MM.1S (cell line): ENCODE measurements at regions not wholly inside any gene's neighbourhood (a gene's known extent, or its start where the extent isn't known, plus 50 kb on each side); places are given as distances from the start of the nearest gene placed in this dataset.

Experiments
- DNase-seq: peaks from one replicate; pipeline ENCODE4 v3.0.0-alpha.2; 2015
- H2AFZ ChIP-seq: fragments of 300-600 bp; sonication (generic); 2 replicates; pipeline ENCODE4 v1.6.0; 2016; ENCODE audit warnings: antibody characterized with exemption, low read length
- H3F3A ChIP-seq: fragments of 300-600 bp; sonication (generic); 2 replicates; pipeline ENCODE4 v1.6.1; 2016; ENCODE audit warnings: mild to moderate bottlenecking, antibody characterized with exemption, low read length, moderate library complexity, mixed read lengths; ENCODE audit not compliant: insufficient read depth
- H3K27ac ChIP-seq: fragments of 300-600 bp; sonication (generic); 2 replicates; pipeline ENCODE4 v1.5.1; 2016; ENCODE audit warnings: mild to moderate bottlenecking, low read length
- H3K27me3 ChIP-seq: fragments of 300-600 bp; sonication (generic); replicated peaks from 2 replicates; pipeline ENCODE4 v1.6.0; 2016; ENCODE audit warnings: low read length; ENCODE audit not compliant: insufficient read depth
- H3K36me3 ChIP-seq: fragments of 300-600 bp; sonication (generic); replicated peaks from 2 replicates; pipeline ENCODE4 v1.6.1; 2016; ENCODE audit warnings: mild to moderate bottlenecking, low read length, mixed read lengths; ENCODE audit not compliant: insufficient read depth
- H3K4me1 ChIP-seq: fragments of 300-600 bp; sonication (generic); 2 replicates; pipeline ENCODE4 v1.6.1; 2016; ENCODE audit warnings: low read length, mixed read lengths
- H3K4me2 ChIP-seq: fragments of 300-600 bp; sonication (generic); 2 replicates; pipeline ENCODE4 v1.6.0; 2016; ENCODE audit warnings: low read depth, low read length
- H3K4me3 ChIP-seq: fragments of 300-600 bp; sonication (generic); 2 replicates; pipeline ENCODE4 v1.5.1; 2016; ENCODE audit warnings: low read length, mixed read lengths
- H3K79me2 ChIP-seq: fragments of 300-600 bp; sonication (generic); 2 replicates; pipeline ENCODE4 v1.6.1; 2016; ENCODE audit warnings: mixed run types, low read length, mixed read lengths
- H3K9ac ChIP-seq: fragments of 300-600 bp; sonication (generic); 2 replicates; pipeline ENCODE4 v1.6.1; 2016; ENCODE audit warnings: low read length, mixed read lengths
- H3K9me2 ChIP-seq: fragments of 300-600 bp; sonication (generic); replicated peaks from 2 replicates; pipeline ENCODE4 v1.6.1; 2016; ENCODE audit warnings: mild to moderate bottlenecking, low read length, mixed read lengths; ENCODE audit not compliant: insufficient read depth
- H3K9me3 ChIP-seq: fragments of 300-600 bp; sonication (generic); replicated peaks from 2 replicates; pipeline ENCODE4 v1.6.1; 2016; ENCODE audit warnings: mild to moderate bottlenecking, low read length, mixed read lengths; ENCODE audit not compliant: insufficient read depth
- H4K20me1 ChIP-seq: fragments of 300-600 bp; sonication (generic); 2 replicates; pipeline ENCODE4 v1.6.1; 2016; ENCODE audit warnings: mild to moderate bottlenecking, low read length, moderate library complexity, mixed read lengths; ENCODE audit not compliant: insufficient read depth
- CTCF ChIP-seq: fragments of 300-600 bp; sonication (generic); IDR thresholded peaks from 2 replicates; pipeline ENCODE4 v1.5.1; 2016; ENCODE audit warnings: antibody characterized with exemption, low read length, mixed read lengths
- EZH2 ChIP-seq: fragments of 300-600 bp; sonication (generic); optimal IDR thresholded peaks from 2 replicates; pipeline ENCODE3; 2017; ENCODE audit warnings: low read depth, mild to moderate bottlenecking, antibody characterized with exemption, low read length, mixed read lengths
- EZH2phosphoT487 ChIP-seq: fragments of 300-600 bp; sonication (generic); IDR thresholded peaks from 2 replicates; pipeline ENCODE4 v1.6.1; 2018; ENCODE audit warnings: antibody characterized with exemption, low read length

- DNase-seq, result no peak
- Histone ChIP-seq H3K4me1 (0 out of 2 replicates have a peak, but pooled peaks cover 2% of the 10 kb centered on the region), H3K9ac (no peak overlapping the region), H2AFZ (no peak overlapping the region), H3K4me2 (no peak overlapping the region), H4K20me1 (no peaks in the 10 kb centered on the region), H3K79me2 (no peaks in the 10 kb centered on the region), H3K9me2 (no peaks in the 10 kb centered on the region), H3K36me3 (no peaks in the 10 kb centered on the region), H3K27me3 (no peaks in the 10 kb centered on the region), H3F3A (no peaks in the 10 kb centered on the region), H3K9me3 (no peaks in the 10 kb centered on the region), H3K4me3 (no peak overlapping the region), H3K27ac (no peak overlapping the region)
- TF ChIP-seq EZH2 (no peak), EZH2phosphoT487 (no peak)
Observed at GRCh38 chr12:28693565-28694219, 455.4 kb upstream of the FAR2 start.

- Histone ChIP-seq H3K4me3 (no peak overlapping the region), H3K27ac (peak overlapping the region; percentile 11; the same call in 1 of the 2 replicates), H3F3A (no peaks in the 10 kb centered on the region), H3K79me2 (no peaks in the 10 kb centered on the region), H4K20me1 (no peaks in the 10 kb centered on the region), H3K36me3 (no peaks in the 10 kb centered on the region), H3K4me2 (no peak overlapping the region), H3K9me2 (no peaks in the 10 kb centered on the region), H3K27me3 (no peaks in the 10 kb centered on the region), H3K9ac (no peak overlapping the region), H3K4me1 (peaks cover 11% of the 10 kb centered on the region; the same call in 1 of the 2 replicates), H3K9me3 (no peaks in the 10 kb centered on the region), H2AFZ (no peak overlapping the region; the same call in 1 of the 2 replicates)
- DNase-seq, result peak; percentile 9
- no peak for TF ChIP-seq EZH2
- no peak for TF ChIP-seq EZH2phosphoT487
- TF ChIP-seq CTCF, result no peak
Observed at GRCh38 chr12:28698553-28698952, 450.5 kb upstream of the FAR2 start.

GRCh38 chr12:28699029-28699428 is 450.0 kb upstream of the FAR2 start:
- no peaks in the 10 kb centered on the region for H3K9me2 ChIP-seq
- TF ChIP-seq CTCF (no peak), EZH2 (no peak), EZH2phosphoT487 (no peak)
- H3K27ac ChIP-seq, result peak overlapping the region; percentile 11; the same call in 1 of the 2 replicates
- H3F3A ChIP-seq, result no peaks in the 10 kb centered on the region
- no peaks in the 10 kb centered on the region for H3K9me3 ChIP-seq
- no peak overlapping the region; the same call in 1 of the 2 replicates for H2AFZ ChIP-seq
- no peaks in the 10 kb centered on the region for H3K27me3 ChIP-seq
- H3K9ac ChIP-seq, result no peak overlapping the region
- H3K4me3 ChIP-seq, result no peak overlapping the region
- H3K79me2 ChIP-seq, result no peaks in the 10 kb centered on the region
- no peaks in the 10 kb centered on the region for H4K20me1 ChIP-seq
- no peak overlapping the region for H3K4me2 ChIP-seq
- peak; percentile 48 for DNase-seq
- H3K36me3 ChIP-seq, result no peaks in the 10 kb centered on the region
- H3K4me1 ChIP-seq, result peaks cover 11% of the 10 kb centered on the region; the same call in 1 of the 2 replicates

GRCh38 chr12:28700161-28700560 is 448.9 kb upstream of the FAR2 start:
- Histone ChIP-seq H3K4me1 (peaks cover 11% of the 10 kb centered on the region; the same call in 1 of the 2 replicates), H3K27ac (no peak overlapping the region), H3K27me3 (no peaks in the 10 kb centered on the region), H3K9me2 (no peaks in the 10 kb centered on the region), H3K4me2 (no peak overlapping the region), H3K36me3 (no peaks in the 10 kb centered on the region), H3F3A (no peaks in the 10 kb centered on the region), H2AFZ (no peak overlapping the region), H3K9me3 (no peaks in the 10 kb centered on the region), H3K79me2 (no peaks in the 10 kb centered on the region), H3K9ac (no peak overlapping the region), H4K20me1 (no peaks in the 10 kb centered on the region), H3K4me3 (no peak overlapping the region)
- no peak for DNase-seq
- no peak for TF ChIP-seq EZH2phosphoT487
